IPS-15b (cell line): ENCODE measurements at regions not wholly inside any gene's neighbourhood (a gene's known extent, or its start where the extent isn't known, plus 50 kb on each side); places are given as distances from the start of the nearest gene placed in this dataset.

Experiments used
- H3K27me3 ChIP-seq: one replicate; pipeline ENCODE4 v1.6.1; 2013; ENCODE audit warnings: low read length; ENCODE audit not compliant: control insufficient read depth, insufficient read depth
- H3K36me3 ChIP-seq: one replicate; pipeline ENCODE4 v1.6.1; 2013; ENCODE audit warnings: low read length; ENCODE audit not compliant: control insufficient read depth, insufficient read depth
- H3K4me1 ChIP-seq: one replicate; pipeline ENCODE4 v1.6.1; 2013; ENCODE audit warnings: mild to moderate bottlenecking, low read length; ENCODE audit not compliant: control insufficient read depth, insufficient read depth
- H3K4me3 ChIP-seq: one replicate; pipeline ENCODE4 v1.5.1; 2013; ENCODE audit warnings: low read depth, low read length
- H3K9ac ChIP-seq: one replicate; pipeline ENCODE4 v1.6.1; 2013; ENCODE audit warnings: low read depth, mild to moderate bottlenecking, low read length
- H3K9me3 ChIP-seq: one replicate; pipeline ENCODE4 v1.6.1; 2013; ENCODE audit warnings: mild to moderate bottlenecking, low read length; ENCODE audit not compliant: control insufficient read depth, insufficient read depth

GRCh38 chr3:56981445-56982230 is 78.8 kb upstream of the SPATA12 start:
- Histone ChIP-seq H3K9ac (no peak overlapping the region), H3K4me3 (no peak overlapping the region), H3K36me3 (no peaks in the 10 kb centered on the region), H3K4me1 (peaks cover 4% of the 10 kb centered on the region), H3K9me3 (no peaks in the 10 kb centered on the region), H3K27me3 (no peaks in the 10 kb centered on the region)

DNA sequence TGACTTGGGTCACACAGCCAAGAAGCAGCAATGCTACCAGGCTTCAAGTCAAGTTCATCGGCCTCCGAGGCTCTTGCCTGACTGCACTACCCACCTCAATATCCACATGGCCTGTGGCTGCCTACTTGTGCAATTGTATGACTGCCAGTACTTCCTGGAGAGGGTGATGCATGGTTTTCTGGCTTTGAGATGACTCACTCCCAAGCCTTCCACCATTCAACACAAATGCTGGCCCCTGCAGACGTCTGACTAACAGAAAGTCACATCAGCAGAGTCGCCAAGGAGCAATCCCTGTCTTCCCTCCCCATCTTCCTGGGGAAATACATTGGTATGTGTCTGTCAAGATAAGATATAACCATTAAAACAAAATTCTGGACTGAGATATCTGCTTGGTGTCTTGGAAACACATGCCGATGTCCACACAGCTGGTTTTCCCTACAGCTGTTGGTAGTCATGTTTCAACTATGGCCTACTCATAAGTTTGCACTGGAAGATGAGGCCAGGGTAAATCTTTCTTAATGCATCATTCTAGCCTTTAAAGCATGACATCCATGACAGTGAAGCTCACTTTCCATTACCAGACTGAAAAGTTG is 79.6 kb upstream of the SPATA12 start:
- Histone ChIP-seq H3K4me1 (peaks cover under 1% of the 10 kb centered on the region), H3K36me3 (no peaks in the 10 kb centered on the region), H3K27me3 (no peaks in the 10 kb centered on the region), H3K9me3 (no peaks in the 10 kb centered on the region), H3K9ac (no peak overlapping the region), H3K4me3 (no peak overlapping the region)

- no peaks in the 10 kb centered on the region for H3K36me3 ChIP-seq
- no peaks in the 10 kb centered on the region for H3K27me3 ChIP-seq
- no peaks in the 10 kb centered on the region for H3K4me1 ChIP-seq
- no peak overlapping the region for H3K9ac ChIP-seq
- no peak overlapping the region for H3K4me3 ChIP-seq
- H3K9me3 ChIP-seq: no peaks in the 10 kb centered on the region
These were observed 80.2 kb upstream of the SPATA12 start for GRCh38 chr3:56980243-56980642.

- Histone ChIP-seq H3K4me1 (no peaks in the 10 kb centered on the region), H3K9me3 (no peaks in the 10 kb centered on the region), H3K36me3 (no peaks in the 10 kb centered on the region), H3K9ac (no peak overlapping the region), H3K27me3 (no peaks in the 10 kb centered on the region), H3K4me3 (no peak overlapping the region)
These were observed 80.7 kb upstream of the SPATA12 start for GRCh38 chr3:56979791-56980190.

DNA sequence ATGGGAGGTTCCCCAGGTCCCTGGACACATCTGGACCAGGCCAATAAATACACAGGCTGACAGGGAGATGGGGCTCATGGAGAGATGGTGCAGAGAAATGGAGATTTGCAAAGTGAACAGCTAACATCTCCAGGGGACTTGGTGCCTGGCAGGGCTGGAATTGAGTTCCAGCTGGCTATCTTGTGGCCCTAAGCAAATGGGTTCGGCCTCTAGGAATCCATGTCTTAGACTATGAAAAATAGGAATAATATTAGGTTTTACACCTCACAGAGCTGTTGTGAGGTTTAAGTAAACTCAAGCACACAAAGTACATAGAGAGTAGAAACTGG is 82.9 kb upstream of the SPATA12 start:
- Histone ChIP-seq H3K9me3 (no peaks in the 10 kb centered on the region), H3K27me3 (no peaks in the 10 kb centered on the region), H3K9ac (no peak overlapping the region), H3K4me3 (no peak overlapping the region), H3K36me3 (no peaks in the 10 kb centered on the region), H3K4me1 (no peaks in the 10 kb centered on the region)

DNA sequence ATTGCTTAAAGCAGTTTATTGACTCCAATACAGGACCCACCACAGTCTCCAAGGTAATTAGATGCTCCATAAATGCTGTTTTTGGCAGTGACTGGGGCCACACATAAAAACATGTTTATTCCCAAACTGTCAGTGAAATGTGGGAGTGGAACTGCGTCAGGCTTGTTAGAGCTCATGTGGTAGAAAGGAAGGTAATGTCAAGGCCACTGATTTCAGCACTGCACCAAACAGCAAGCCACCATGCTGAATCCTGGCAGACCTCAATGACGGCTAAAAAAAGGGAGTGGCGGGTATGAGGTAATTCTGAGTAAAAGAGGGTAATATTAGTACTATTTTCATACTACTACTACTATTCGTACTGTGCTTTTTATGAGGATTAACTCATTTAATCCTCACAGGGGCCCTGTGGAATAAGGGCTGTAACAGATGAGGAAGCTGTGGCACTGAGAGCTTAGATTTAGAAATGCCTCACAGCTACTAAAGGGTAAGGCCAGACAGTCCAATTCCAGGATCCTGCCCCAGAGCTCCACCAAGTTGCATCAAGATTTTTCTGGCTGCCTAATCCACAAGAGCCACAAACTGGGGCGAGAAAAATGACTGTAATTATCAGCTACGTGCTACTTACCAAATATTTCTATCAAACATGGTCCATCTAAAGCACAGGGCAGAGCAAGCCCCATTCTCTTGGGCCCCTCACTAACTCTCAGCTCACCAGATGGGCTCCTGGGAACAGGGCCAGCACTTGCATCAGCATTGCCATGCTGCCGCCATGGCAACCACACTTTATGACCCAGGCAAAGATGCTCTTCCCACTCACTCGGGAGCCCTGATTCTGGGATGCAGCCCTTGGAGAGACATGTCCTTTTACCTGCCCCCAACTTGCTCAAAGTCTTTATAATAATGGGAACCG is 83.6 kb upstream of the SPATA12 start:
- H3K36me3 ChIP-seq: no peaks in the 10 kb centered on the region
- no peak overlapping the region for H3K4me3 ChIP-seq
- no peaks in the 10 kb centered on the region for H3K4me1 ChIP-seq

DNA sequence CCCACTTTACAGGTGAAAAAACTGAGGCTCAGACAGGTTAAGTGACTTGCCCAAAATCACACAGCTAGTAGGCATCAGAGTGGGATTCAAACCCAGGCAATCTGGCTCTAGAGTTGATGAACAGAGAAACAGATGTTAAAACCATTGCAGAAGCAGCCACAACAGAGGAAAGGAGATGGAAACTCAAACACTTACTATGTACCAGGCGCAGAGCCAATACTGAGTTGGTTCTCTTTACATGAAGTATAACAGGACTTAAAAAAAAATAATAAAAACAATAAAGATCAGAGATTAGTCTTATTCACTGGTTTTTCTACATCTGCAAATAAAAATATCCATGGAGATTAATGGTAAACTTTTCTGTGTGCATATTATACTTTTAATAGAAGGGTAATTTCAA is 84.9 kb upstream of the SPATA12 start:
- no peaks in the 10 kb centered on the region for H3K27me3 ChIP-seq
- H3K4me1 ChIP-seq: no peaks in the 10 kb centered on the region
- no peak overlapping the region for H3K9ac ChIP-seq
- no peaks in the 10 kb centered on the region for H3K9me3 ChIP-seq
- no peaks in the 10 kb centered on the region for H3K36me3 ChIP-seq
- H3K4me3 ChIP-seq: no peak overlapping the region

More for the DNA sequence above, 83.6 kb upstream of the SPATA12 start:
- Histone ChIP-seq H3K9ac (no peak overlapping the region), H3K9me3 (no peaks in the 10 kb centered on the region), H3K27me3 (no peaks in the 10 kb centered on the region)

DNA sequence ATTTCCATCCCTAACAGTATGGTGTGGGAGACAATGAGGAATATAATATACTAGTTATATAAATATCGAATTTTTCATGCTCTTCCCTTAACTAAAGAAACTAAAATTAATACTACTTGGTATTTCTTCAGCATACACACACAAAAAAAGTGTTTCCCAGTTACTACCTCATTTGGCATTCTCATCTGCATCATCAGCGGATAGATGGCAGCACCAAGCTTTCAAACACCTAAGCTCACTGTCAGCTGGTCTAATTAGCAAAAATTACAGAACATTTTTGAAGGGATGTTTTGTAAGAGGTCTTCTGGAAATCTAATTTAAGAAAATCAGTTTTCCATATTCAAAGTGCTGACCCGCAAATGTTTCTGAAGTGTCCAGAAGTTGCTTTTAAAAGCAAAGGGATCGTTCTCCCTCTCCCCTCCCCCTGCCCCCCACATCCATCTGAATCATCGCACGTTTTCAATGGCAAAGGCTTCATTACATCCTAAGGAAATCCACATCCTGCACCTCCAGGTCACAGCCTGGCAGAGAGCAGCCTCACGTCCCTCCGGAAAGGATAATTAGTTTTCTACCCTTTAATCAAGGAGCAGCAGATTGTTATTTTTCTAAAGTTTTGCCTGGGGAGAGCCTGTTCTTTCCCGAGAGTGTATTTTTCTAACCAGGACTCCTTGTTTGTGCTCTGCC is 86.1 kb upstream of the SPATA12 start:
- no peak overlapping the region for H3K4me3 ChIP-seq
- no peaks in the 10 kb centered on the region for H3K36me3 ChIP-seq
- H3K9me3 ChIP-seq: no peaks in the 10 kb centered on the region
- no peak overlapping the region for H3K9ac ChIP-seq
- H3K27me3 ChIP-seq: no peaks in the 10 kb centered on the region
- H3K4me1 ChIP-seq: no peaks in the 10 kb centered on the region

DNA sequence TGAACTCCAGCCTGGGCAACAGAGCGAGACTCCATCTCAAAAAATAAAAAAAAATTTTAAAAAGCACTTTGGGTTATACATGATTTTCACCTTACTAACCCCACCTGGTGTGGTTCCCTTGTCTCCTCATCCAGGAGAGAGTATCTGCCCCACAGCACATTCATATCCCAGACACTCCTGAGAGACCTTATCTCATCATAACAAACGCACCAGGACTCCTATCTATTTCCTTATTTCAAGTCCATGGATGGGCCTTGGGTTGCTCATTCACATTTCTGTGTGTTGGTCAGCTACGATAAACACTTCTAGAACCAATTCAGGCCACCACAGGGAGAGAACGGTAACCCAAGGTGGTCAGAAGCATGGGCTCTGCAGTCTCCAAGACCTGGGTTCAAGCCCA is 88.6 kb upstream of the SPATA12 start:
- Histone ChIP-seq H3K36me3 (no peaks in the 10 kb centered on the region), H3K4me1 (no peaks in the 10 kb centered on the region), H3K9me3 (no peaks in the 10 kb centered on the region), H3K9ac (no peak overlapping the region), H3K27me3 (no peaks in the 10 kb centered on the region), H3K4me3 (no peak overlapping the region)

- Histone ChIP-seq H3K27me3 (no peaks in the 10 kb centered on the region), H3K9ac (no peak overlapping the region), H3K36me3 (no peaks in the 10 kb centered on the region), H3K9me3 (no peaks in the 10 kb centered on the region), H3K4me1 (no peaks in the 10 kb centered on the region), H3K4me3 (no peak overlapping the region)
These were observed 89.2 kb upstream of the SPATA12 start for GRCh38 chr3:56971261-56971660.

DNA sequence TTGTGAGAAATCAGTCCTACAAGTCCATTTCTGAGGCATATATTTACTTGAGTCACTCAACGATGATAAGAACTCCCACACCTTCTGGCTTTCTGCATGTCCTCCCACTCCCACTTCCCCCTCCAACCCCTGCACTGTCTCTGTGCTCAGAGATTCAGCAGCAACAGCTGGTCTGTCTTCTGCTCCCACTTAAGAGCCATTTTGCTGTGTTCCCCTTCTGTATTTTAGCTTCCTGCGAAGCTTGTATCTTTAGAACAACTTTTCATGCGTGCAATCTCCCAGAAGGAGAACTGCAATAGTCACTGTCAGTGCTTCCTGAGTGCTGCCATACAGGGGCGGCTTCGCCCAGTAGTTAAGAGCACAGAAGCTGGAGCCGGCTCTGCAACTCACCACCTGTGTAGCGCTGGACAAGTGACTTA is 90.0 kb upstream of the SPATA12 start:
- Histone ChIP-seq H3K36me3 (no peaks in the 10 kb centered on the region), H3K9me3 (no peaks in the 10 kb centered on the region), H3K4me1 (no peaks in the 10 kb centered on the region), H3K27me3 (no peaks in the 10 kb centered on the region), H3K9ac (no peak overlapping the region), H3K4me3 (no peak overlapping the region)
